NCI-H2196 (cell line): ENCODE measurements at regions not wholly inside any gene's neighbourhood (a gene's known extent, or its start where the extent isn't known, plus 50 kb on each side); places are given as distances from the start of the nearest gene placed in this dataset.

ENCODE experiments used
- DNase-seq: peaks from one replicate; lab custom pipeline; 2025; ENCODE audit not compliant: unreplicated experiment; lab: John Stamatoyannopoulos, UW

DNA sequence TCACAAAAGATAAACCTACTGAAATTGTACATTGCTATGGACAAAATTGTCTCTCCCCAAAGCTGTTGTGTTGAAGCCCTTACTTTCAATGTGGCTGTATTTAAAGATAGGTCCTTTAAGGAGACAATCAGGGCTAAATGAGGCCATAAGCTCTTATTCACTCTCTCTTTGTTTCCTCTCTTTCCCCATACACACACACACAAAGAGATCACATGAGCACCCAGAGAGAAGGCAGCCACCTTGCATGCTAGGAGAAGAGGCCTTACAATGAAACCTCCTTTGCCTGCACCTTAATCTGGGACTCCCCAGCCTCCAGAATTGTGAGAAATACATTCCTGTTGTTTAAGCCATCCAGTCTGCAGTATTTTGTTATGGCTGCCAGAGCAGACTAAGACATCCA lies 1295.6 kb upstream of the CDH6 start:
- no peak for DNase-seq

DNA sequence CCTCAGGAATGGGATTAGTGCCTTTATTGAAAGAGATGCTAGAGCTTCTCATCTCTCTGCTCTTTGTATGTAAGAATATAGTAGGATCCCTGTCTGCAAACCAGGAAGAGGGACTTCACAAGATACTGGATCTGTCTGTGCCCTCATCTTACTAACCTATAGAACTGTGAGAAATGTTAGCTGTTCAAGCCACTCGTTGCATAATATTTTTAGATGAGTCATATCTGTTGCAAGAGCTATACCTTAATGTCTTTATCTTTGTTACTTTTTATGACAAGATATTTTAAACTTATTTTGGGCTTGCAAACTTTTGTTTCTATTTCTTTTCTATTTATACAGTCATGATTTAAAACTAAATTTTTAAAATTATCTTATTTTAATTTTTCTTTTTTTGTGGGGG lies 1296.8 kb upstream of the CDH6 start:
- DNase-seq = no peak

DNA sequence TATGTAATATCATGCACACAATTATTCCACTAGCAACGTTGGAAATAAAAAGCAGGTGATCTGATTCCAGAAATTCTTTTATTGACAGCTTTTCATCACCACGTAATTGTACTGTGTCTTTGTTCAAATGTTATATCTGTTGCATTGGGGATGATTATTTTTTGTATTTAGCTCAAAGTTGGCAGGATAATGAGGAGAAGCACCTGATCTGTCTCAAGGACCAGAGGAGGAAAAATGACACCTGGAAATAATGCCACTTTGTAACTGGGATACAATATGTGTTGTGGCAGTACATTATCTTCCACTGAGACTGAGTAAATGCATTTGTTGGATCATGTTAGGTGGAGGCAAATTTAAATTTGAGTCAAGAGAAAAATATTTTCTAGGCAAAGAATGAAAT lies 1298.8 kb upstream of the CDH6 start:
- DNase-seq = no peak

DNA sequence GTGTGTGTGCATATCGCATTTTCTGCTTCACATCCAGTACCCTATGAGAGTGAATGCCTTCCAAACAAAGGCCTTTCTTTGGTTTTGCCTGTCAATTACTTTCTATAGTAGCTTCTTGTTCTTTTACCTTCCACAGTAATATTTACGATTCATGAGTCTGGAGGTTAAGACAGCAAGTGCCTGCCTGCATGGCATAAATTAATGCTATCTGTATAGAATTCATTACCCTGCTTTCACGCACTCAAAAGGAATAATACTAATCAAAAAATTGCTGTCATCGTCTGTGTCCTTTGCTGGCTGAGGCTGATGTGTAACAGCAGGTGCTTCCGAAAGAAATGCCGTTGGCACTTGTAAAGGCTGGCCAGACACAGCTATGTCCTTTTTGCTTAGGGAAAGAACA lies 1304.4 kb upstream of the CDH6 start:
- no peak for DNase-seq

DNA sequence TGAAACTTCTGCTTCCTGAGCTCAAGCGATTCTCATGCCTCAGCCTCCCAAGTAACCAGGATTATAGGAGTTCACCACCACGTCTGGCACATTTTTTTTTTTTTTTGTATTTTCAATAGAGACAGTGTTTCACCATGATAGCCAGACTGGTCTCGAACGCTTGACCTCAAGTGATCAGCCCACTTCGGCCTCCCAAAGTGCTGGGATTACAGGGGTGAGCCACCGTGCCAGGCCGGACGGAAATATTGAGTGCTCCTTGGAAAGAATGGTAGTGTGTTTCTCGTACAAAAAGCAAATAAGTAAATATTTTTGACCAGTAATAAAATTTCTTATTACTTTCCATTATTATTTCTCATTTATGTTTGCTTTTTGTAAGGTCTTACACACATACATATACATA lies 1307.9 kb upstream of the CDH6 start:
- no peak for DNase-seq

DNA sequence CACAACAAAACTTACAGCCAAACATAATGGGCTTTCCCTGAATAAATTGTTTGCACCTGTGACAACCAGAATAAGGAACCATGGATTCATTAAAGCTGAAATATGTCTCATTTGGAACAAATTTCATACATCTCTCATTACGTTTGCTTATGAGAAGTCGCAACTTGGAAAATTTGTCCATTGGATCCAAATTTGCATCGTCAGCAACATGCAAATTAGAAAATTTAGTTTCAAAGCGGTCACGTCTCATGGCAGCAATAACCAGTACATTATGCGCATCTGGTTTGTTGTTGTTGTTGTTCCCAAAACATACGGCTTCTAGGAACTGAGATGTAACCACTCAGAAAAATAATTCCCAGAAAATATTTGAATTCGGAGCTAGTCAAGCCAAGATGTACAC lies 1311.5 kb upstream of the CDH6 start:
- DNase-seq = no peak

DNA sequence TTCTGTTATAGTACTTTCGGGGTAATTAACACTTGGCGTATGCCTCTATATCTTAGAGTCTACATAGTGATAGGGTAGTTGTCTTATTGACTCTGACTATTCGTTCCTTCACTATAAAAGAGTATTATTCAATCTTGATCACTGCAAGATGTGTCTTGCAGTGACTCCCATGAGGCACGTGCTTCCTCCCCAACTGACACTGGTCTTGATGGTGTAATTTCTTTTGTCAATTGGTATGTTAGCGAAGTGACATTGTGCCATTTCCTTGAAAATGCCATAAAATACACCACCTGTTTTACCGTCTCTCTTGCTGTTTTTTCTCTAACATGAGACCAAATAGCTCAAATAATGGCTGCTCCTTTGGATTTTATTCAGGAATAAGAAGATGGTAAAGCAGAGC lies 1314.1 kb upstream of the CDH6 start:
- no peak for DNase-seq

DNA sequence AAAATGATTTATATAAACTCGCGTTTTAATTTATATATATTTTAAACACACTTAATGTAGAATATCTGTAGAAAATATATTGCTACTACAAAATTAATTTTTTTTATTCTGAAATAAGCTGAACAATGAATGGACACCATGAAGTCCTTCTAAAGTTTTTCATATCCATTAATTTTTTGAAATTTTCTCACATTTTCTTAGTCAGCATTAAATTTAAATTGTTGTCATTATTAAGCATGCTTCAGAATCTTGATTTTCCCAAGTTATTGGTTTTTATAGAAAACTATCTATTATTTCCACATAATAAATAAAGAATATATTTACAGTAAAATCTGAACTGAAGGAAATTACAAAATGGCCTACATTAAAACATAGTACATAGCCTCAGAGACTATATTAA lies 1314.9 kb upstream of the CDH6 start:
- DNase-seq = no peak

DNA sequence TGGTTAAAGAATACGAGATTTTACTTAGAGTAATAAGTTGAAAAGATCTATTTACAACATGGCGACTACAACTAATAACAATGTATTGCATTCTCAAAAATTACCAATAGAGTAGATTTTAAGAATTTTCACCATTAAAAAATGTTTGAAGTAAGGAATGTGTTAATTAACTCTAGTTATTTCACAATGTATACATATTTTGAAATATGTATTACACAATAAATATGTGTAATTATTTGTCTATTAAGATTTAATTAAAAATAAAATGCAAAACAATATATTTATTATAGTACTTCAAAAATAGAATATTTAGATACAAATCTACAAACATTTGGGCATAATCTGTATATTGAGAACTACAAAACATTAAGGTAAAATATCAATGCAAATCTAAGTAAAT lies 1326.3 kb upstream of the CDH6 start:
- no peak for DNase-seq

DNA sequence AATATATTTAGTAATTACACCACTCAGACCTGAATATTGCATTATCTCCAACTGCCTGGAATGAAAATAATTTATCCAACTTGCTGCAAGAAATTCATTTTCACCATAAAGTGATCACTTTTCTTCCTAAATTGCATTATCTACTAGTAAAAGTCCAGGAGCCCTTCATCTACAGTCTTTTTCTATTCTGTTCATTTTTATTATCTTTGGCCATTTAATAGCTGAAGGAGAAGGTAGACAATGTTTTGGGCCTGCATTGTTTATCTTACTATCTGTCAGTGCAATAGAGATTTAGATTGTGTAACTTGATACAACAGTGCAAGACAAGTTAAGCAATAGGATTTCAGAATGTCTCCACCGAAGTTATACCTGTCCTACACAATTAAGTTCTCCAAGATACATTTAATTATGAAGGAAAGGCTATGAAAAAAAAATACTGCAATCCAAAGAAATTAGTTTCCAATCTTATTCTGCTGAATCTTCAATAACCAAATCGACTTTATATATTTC lies 1339.7 kb upstream of the CDH6 start:
- no peak for DNase-seq

DNA sequence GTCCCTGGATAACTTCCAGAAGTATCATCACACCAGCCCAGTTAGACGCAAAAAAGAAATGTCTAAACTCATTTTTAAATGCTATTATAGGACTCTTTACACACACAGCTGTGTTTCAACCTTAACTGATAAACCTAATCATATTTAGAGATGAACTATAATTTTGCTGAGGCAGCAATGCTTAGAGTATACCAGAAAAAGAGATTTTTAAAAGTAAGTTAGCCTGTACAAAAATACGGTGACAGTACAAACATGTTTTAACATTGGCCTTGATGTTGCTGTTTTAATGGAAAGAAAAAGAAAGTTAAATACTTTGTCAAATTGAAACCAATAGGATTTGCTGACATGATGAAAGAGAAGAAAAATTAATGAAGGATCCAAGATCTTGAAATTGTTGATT lies 1341.2 kb upstream of the CDH6 start:
- DNase-seq = no peak

DNA sequence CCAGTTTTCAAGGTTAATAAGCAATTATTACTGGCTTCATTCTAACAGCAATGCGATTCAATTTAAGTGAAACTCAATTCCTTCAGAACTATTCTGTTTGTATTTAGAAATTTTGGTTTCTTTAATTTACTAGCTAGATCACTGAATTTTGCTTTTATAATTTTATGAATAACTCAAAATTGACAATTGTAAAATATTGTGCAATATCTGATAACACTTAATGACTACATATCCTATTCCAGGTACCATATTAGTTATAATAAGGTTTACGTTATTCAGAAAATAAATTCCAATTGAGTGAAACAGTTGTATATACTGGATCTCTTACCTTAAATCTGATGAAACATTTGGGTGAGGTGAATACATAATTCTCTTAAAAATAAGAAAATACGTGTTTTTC lies 1348.3 kb upstream of the CDH6 start:
- no peak for DNase-seq

DNA sequence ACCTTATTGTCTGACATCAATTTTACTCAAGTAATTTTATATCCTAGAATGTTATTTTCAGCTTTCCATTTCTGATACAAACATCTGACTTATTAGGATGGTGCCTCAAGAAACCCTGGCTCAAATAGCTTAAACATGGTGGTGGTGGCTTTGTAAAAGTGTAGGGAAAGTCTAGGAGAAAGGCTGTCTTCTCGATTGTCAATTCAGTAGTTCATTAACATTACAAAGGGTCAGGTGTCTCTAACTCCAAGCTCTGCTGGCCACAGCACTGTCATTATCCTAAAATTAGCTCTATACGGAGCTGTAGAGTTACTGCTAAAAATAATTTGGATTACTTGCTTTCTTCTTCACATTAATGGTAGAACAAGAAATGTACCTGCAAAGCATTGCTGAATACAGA lies 1360.1 kb upstream of the CDH6 start:
- no peak for DNase-seq

DNA sequence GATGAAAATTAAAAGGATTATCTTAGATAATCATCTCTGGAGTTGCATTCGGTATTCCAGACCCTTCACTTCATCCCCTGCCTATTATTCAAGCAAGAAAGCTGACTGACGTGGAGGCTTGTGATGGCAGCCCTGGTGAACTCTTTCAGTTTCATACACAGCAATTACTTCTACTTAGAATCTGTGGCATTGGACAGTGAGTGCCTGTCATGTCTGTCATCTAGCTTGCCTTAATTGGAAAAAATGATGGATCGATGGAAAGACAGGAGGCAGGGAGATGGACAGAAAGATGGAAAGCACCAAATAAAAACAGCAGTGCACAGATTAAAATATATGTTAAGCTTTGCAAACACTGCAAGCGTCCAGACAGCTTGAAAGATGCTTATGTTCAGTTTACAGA lies 1371.0 kb upstream of the CDH6 start:
- no peak for DNase-seq

DNA sequence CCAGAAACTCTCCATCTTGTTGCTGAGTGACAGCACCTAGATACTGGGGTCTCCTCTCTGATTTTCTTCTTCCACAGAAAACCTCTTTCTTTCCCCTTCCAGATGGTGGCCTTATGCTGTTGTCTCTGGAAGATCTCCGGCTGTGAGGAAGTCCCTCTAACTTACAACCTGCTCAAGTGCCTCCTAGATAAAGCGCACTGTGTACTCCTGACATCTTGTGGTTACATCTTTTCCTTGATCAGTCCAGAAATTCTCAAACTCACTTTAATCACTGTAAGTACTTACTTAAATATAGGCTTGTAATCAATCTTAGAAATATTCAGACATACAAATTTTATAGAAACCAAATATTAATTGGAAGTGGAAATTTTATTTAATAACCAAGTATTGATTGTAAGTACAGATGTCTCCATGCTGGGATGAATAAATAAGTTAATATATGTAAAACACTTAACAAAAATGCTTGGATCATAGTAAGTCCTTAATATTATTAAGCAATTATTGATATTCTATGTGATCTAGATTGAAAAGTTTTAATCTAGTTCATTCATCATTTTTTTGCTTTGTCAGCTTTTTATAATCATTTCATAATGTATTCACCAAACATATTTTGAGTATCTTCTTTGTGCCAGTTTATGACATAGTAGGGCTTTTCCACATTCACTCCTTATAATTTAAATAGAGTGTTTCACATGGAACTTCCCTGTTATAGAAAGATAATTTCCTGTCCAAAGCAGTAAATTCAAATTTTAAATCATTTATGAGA lies 1381.4 kb upstream of the CDH6 start:
- no peak for DNase-seq

DNA sequence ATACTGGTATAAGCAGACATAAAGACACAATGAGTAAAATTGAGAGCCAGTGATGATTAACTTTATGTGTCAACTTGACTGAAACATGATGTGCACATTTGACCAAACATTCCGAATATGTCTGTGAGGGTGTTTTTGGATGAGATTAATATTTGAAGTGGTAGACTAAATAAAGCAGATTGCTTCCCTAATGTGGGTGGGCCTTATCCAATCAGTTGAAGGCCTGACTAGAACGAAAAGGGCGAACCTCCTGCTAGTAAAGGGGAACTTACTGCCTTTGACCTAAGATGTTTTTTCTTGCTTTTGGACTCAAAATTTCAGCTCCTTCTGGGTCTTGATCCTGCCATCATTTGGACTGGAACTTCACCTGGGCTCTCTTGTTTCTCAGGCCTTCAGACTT lies 1387.7 kb upstream of the CDH6 start:
- DNase-seq = no peak

DNA sequence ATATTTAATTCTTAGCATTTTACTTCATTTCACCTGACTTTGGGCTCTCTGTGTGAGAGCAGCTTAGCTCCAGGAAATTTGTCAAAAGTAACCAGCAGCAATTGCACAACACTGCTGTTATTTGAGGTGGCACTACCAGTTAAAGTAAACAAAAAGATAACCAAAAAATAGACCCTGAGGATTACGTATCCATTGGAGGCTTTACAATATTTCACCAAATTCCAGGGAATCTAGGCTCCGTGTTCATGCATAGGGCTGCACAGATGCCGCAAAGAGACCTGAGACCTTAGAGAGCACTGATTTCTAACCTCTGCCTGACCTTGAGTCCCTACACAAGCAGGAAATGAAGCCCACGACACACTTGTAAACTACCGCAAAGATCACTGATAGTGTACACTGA lies 1392.7 kb upstream of the CDH6 start:
- DNase-seq = no peak

DNA sequence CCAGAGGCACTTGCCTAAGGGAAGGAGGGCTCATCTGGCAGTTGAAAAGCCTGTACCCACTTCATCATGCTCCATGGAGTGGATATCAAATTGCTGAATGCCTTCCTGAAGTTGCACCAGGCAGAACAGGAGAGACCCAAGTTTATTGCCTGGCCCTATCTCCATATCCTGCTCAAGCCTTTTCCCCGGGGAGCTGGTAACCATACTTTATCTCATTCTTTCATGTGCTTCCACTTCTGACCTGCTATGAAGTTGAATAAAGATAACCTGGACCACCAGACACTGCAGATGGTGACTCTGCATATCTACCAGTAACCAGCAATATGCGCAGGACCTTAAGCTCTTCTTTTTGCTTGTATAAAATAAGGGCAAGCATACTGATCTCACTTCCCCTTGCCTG lies 1397.5 kb upstream of the CDH6 start:
- no peak for DNase-seq

DNA sequence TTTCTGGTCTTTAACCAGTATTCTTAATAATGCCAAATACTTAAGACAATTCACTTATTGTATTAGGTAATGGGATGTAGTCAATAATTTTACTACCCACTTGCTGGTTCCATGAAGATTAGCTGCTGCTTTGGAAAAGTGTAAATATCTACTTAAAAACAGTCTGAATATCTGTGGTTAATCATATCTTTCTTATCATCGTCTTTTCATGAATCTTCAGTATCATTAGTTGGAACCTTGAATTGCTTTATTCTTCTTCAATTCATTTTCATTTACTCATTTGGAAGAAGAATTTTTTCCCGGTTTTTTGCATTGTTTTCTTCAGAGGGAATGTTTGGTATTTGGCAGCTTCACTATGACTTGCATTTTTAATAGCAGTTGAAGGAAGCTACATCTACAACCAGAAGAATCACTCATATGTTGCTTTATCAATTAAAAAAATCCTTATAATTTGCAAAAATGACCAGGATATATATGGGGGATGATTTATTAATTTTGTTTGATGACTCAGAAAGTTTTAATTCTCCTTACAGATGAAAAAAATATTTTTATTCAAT lies 1398.3 kb upstream of the CDH6 start:
- DNase-seq = no peak

DNA sequence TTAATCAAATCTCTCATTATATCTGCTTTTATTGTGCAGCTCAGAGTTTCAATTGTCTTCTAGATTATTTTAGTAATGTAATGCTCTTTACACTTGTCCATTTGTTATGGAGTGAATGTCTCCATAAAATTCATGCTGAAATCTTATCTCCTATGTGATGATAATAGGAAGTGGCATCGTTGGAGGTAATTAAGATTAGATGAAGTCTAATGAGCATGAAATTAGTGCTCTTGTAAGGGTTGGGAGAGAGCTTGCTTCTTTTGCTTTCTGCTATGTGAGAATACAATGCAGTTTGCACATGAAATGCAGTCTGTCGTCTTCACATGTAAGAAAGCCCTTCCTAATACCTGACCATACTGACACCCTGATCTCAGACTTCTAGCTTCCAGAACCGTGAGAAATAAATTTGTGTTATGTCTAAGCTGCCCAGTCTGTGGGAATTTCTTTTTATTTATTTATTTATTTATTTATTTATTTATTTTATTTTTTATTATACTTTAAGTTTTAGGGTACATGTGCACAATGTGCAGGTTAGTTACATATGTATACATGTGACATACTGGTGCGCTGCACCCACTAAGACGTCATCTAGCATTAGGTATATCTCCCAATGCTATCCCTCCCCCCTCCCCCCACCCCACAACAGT lies 1399.2 kb upstream of the CDH6 start:
- no peak for DNase-seq

DNA sequence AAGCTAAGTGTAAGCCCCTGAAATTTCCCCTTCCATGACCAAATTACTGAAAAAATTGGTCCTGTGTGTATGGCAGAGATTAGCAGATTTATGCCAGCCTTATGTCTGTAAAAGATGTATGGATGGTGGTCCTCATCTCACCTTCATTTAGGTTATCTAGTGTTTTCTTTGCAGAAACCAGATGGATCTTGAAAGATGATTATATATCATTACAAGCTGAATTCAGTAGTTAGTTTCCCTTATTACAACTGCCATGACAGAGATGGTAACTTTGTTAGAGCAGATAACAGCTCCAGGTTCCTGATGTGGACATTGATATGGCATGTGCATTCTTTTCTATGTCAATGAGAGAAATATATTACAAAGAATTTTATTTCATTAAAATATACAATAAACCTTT lies 1403.2 kb upstream of the CDH6 start:
- DNase-seq = no peak

DNA sequence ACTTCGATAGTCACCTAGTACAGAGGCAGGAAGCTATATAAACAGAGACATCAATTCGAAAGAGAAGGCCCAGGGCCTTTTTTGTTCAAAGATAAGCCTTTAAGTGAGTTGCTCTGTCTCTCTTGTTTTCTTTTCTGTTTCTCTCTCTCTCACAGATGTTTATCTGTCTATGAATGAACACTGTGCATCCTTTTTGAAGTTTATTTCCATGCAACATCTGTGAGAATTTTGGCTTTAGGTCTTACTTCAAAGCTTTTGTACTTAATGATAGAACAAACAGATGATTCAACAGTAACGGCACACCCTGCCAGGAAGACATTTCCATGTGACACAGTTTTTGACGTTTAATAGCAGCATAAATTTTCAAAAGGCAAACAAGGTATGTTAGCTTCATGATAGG lies 1413.1 kb upstream of the CDH6 start:
- no peak for DNase-seq

DNA sequence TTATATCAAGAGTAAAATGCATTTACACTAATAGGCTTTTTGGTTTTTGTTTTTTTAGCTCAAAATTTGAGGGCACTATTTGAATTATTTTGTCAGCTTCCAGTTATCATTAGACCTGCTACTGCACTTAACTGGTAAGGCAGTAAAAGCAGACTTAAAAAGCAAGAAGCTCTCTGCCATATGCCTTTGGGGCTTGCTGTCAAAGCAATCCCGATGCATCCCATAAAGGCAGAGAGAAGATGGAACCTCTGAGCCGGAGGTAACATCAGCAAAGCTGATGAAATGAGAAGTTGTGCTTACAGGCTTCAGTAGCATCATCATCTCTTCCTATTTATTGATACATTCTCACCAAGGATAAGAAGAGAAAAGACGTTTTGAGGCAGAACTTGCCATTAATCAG lies 1414.3 kb upstream of the CDH6 start:
- DNase-seq = no peak
